H1 (cell line): ENCODE measurements at regions not wholly inside any gene's neighbourhood (a gene's known extent, or its start where the extent isn't known, plus 50 kb on each side); places are given as distances from the start of the nearest gene placed in this dataset.

Experiments used
- CEBPB ChIP-seq: IDR thresholded peaks from 2 replicates; pipeline ENCODE4 v1.6.1; 2012; ENCODE audit warnings: low read depth, low read length
- CHD7 ChIP-seq: fragments of 300-600 bp; sonication (generic); IDR thresholded peaks from 2 replicates; pipeline ENCODE4 v1.7.1; 2012; ENCODE audit warnings: low read length, moderate library complexity, mild to moderate bottlenecking, inconsistent platforms; ENCODE audit not compliant: insufficient replicate concordance
- CREB1 ChIP-seq: IDR thresholded peaks from 2 replicates; pipeline ENCODE4 v1.6.1; 2012; ENCODE audit warnings: inconsistent platforms
- KDM5A ChIP-seq: fragments of 200-600 bp; IDR thresholded peaks from 2 replicates; pipeline ENCODE4 v1.7.1; 2012; ENCODE audit warnings: mild to moderate bottlenecking, low read length, inconsistent platforms, mixed read lengths
- SIX5 ChIP-seq: IDR thresholded peaks from 2 replicates; pipeline ENCODE4 v1.6.1; 2011; ENCODE audit warnings: mild to moderate bottlenecking, low read depth, low read length
- SUZ12 ChIP-seq: fragments of 200-600 bp; sonication (generic); IDR thresholded peaks from 2 replicates; pipeline ENCODE4 v1.6.1; 2012; ENCODE audit warnings: mild to moderate bottlenecking, inconsistent platforms, low read length, moderate library complexity, mixed read lengths
- USF2 ChIP-seq: IDR thresholded peaks from 2 replicates; pipeline ENCODE4 v1.6.1; 2011; ENCODE audit warnings: low read length, improper control_type of control experiment
- YY1 ChIP-seq: IDR thresholded peaks from 2 replicates; pipeline ENCODE4 v1.6.1; 2011; ENCODE audit warnings: low read depth, mild to moderate bottlenecking, low read length

GRCh38 chr5:56737951-56738606 lies 77.3 kb upstream of the MAP3K1 start (continued):
- no peak for TF ChIP-seq USF2
- TF ChIP-seq SUZ12, result no peak
- no peak for TF ChIP-seq CREB1
- no peak for TF ChIP-seq CEBPB
- no peak for TF ChIP-seq YY1
- no peak for TF ChIP-seq KDM5A
- TF ChIP-seq SIX5, result no peak
- no peak for TF ChIP-seq CHD7
- TF ChIP-seq, all 59 proteins: peak for 0
